Mucosa of rectum (tissue), 2 donors: ENCODE measurements at regions not wholly inside any gene's neighbourhood (a gene's known extent, or its start where the extent isn't known, plus 50 kb on each side); places are given as distances from the start of the nearest gene placed in this dataset.
"Not testable (repeated sequence)": the region's sequence is repeated elsewhere in the genome, so short reads cannot be mapped to it uniquely, and the experiment has no call there.

Experiments used
- H3K27ac ChIP-seq, 2 donors: one replicate each; pipeline ENCODE4 v1.7.0; 2013; ENCODE audit warnings: inconsistent platforms in 2 of 2, low read depth in 2 of 2, low read length in 2 of 2
- H3K27me3 ChIP-seq, 2 donors: one replicate each; pipeline ENCODE4 v1.7.0; 2013; ENCODE audit warnings: low read length in 2 of 2; ENCODE audit not compliant: control insufficient read depth in 2 of 2, insufficient read depth in 2 of 2
- H3K36me3 ChIP-seq, 2 donors: one replicate each; pipeline ENCODE4 v1.7.0; 2013; ENCODE audit warnings: low read length in 2 of 2; ENCODE audit not compliant: control insufficient read depth in 2 of 2, insufficient read depth in 2 of 2
- H3K4me1 ChIP-seq, 2 donors: one replicate each; pipeline ENCODE4 v1.7.0; 2013; ENCODE audit warnings: low read length in 2 of 2, mild to moderate bottlenecking in 1 of 2; ENCODE audit not compliant: control insufficient read depth in 2 of 2, insufficient read depth in 2 of 2
- H3K4me3 ChIP-seq, 2 donors: one replicate each; pipeline ENCODE4 v1.7.0; 2013; ENCODE audit warnings: low read length in 2 of 2
- H3K9ac ChIP-seq, 2 donors: one replicate each; pipeline ENCODE4 v1.7.0; 2013; ENCODE audit warnings: low read length in 2 of 2, low read depth in 1 of 2, mild to moderate bottlenecking in 1 of 2
- H3K9me3 ChIP-seq, 2 donors: one replicate each; pipeline ENCODE4 v1.7.0; 2013; ENCODE audit warnings: low read length in 2 of 2; ENCODE audit not compliant: control insufficient read depth in 2 of 2
- donor health status: healthy.
- donor health status: Normal muscosa, but diverticular disease.

- not testable (repeated sequence) for H3K27me3 ChIP-seq, H3K9ac ChIP-seq, H3K27ac ChIP-seq, H3K9me3 ChIP-seq, H3K4me3 ChIP-seq, H3K4me1 ChIP-seq, H3K36me3 ChIP-seq
These were observed 130.8 kb upstream of the ACBD5 start for GRCh38 chr10:27371375-27371774.

GRCh38 chr10:27369880-27370279, 129.3 kb upstream of the ACBD5 start:
- Histone ChIP-seq H3K4me3 (no peak overlapping the region), H3K27me3 (no peaks in the 10 kb centered on the region), H3K9ac (no peak overlapping the region), H3K27ac (no peak overlapping the region), H3K36me3 (no peaks in the 10 kb centered on the region), H3K9me3 (no peaks in the 10 kb centered on the region), H3K4me1 (no peaks in the 10 kb centered on the region)

GRCh38 chr10:27368706-27369105, 128.1 kb upstream of the ACBD5 start:
- H3K36me3 ChIP-seq: no peaks in the 10 kb centered on the region
- no peak overlapping the region for H3K9ac ChIP-seq
- no peaks in the 10 kb centered on the region for H3K9me3 ChIP-seq
- no peaks in the 10 kb centered on the region for H3K27me3 ChIP-seq
- H3K4me1 ChIP-seq: no peaks in the 10 kb centered on the region
- H3K27ac ChIP-seq: no peak overlapping the region
- no peak overlapping the region for H3K4me3 ChIP-seq

- Histone ChIP-seq H3K4me3 (no peak overlapping the region), H3K27ac (no peak overlapping the region), H3K9ac (no peak overlapping the region), H3K27me3 (no peaks in the 10 kb centered on the region), H3K36me3 (no peaks in the 10 kb centered on the region), H3K4me1 (no peaks in the 10 kb centered on the region), H3K9me3 (no peaks in the 10 kb centered on the region)
These were observed 126.2 kb upstream of the ACBD5 start for GRCh38 chr10:27366769-27367168.

- H3K36me3 ChIP-seq: no peaks in the 10 kb centered on the region
- H3K27me3 ChIP-seq: no peaks in the 10 kb centered on the region
- no peak overlapping the region for H3K4me3 ChIP-seq
- no peak overlapping the region for H3K9ac ChIP-seq
- H3K4me1 ChIP-seq: no peaks in the 10 kb centered on the region
- no peaks in the 10 kb centered on the region for H3K9me3 ChIP-seq
- no peak overlapping the region for H3K27ac ChIP-seq
These were observed 123.4 kb upstream of the ACBD5 start for GRCh38 chr10:27364028-27364427.

- Histone ChIP-seq H3K4me3 (no peak overlapping the region), H3K9ac (no peak overlapping the region), H3K27ac (no peak overlapping the region), H3K36me3 (no peaks in the 10 kb centered on the region), H3K27me3 (no peaks in the 10 kb centered on the region), H3K9me3 (no peaks in the 10 kb centered on the region), H3K4me1 (no peaks in the 10 kb centered on the region)
These were observed 120.1 kb upstream of the ACBD5 start for GRCh38 chr10:27360581-27361172.

- Histone ChIP-seq H3K4me1 (no peaks in the 10 kb centered on the region), H3K4me3 (no peak overlapping the region), H3K27ac (no peak overlapping the region), H3K27me3 (no peaks in the 10 kb centered on the region), H3K9me3 (no peaks in the 10 kb centered on the region), H3K9ac (no peak overlapping the region), H3K36me3 (no peaks in the 10 kb centered on the region)
These were observed 119.3 kb upstream of the ACBD5 start for GRCh38 chr10:27359792-27360355.

- no peak overlapping the region for H3K4me3 ChIP-seq
- H3K27ac ChIP-seq: no peak overlapping the region
- no peak overlapping the region for H3K9ac ChIP-seq
- no peaks in the 10 kb centered on the region for H3K36me3 ChIP-seq
- no peaks in the 10 kb centered on the region for H3K4me1 ChIP-seq
- H3K27me3 ChIP-seq: no peaks in the 10 kb centered on the region
- H3K9me3 ChIP-seq: no peaks in the 10 kb centered on the region
These were observed 116.1 kb upstream of the ACBD5 start for GRCh38 chr10:27356738-27357137.

- Histone ChIP-seq H3K4me1 (no peaks in the 10 kb centered on the region), H3K27ac (no peak overlapping the region), H3K36me3 (no peaks in the 10 kb centered on the region), H3K9ac (no peak overlapping the region), H3K4me3 (no peak overlapping the region), H3K27me3 (no peaks in the 10 kb centered on the region), H3K9me3 (no peaks in the 10 kb centered on the region)
These were observed 115.4 kb upstream of the ACBD5 start for GRCh38 chr10:27355918-27356573.

- H3K27me3 ChIP-seq, H3K27ac ChIP-seq, H3K36me3 ChIP-seq, H3K9me3 ChIP-seq, H3K9ac ChIP-seq, H3K4me1 ChIP-seq: not testable (repeated sequence)
- peak overlapping the region in 1 of 2 donors; percentile 31 for H3K4me3 ChIP-seq
These were observed 114.2 kb upstream of the ACBD5 start for GRCh38 chr10:27354643-27355270.
